OCI-LY1 (cell line): ENCODE measurements at regions not wholly inside any gene's neighbourhood (a gene's known extent, or its start where the extent isn't known, plus 50 kb on each side); places are given as distances from the start of the nearest gene placed in this dataset.

Experiments used
- EZH2 ChIP-seq: fragments of 200-600 bp; sonication (generic), shearing (Covaris generic); IDR thresholded peaks from 2 replicates; pipeline ENCODE4 v1.8.0; 2017; ENCODE audit warnings: borderline replicate concordance, mixed run types, mild to moderate bottlenecking, antibody characterized with exemption, low read length, moderate library complexity, mixed read lengths
- TF ChIP-seq, protein P1 (sequence below): fragments of 200-600 bp; sonication (generic), shearing (Covaris generic); IDR thresholded peaks from 2 replicates; pipeline ENCODE4 v1.5.1; 2017; ENCODE audit warnings: mild to moderate bottlenecking, antibody characterized with exemption, low read length, moderate library complexity, mixed read lengths

DNA sequence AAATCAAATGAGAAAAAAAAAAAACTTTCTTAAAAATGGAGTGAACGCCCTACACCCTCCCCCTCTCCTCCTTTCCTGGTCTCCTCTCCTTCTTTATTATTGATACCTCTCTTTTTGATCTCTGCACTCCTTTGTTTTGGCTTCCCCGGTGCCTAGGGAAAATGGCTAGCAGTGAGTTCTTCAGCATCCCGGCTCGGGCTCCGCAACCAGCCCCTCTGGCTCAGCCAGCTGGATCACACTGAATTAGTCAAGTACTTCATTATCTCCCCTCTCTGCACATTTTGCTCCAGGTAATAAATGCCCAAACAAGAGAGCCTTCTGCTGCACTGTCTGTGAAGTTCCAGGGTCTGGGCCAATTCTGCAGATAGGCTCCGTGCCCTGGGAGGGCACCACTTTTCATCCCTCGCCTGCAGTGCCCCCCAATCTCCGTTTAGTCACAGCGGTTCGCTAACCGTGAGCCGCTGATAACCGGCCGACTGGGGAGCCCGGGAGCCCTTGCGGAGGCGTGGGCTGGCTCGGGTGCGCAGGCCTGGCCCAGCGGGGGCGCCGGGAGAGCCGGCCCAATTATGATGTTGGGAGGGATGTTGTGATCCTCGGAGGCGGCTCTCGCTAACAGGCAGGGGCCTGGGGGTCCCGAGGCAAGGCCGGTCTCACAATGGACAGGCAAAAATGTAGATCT lies 301.9 kb downstream of the TFAP2A start:
- TF ChIP-seq, protein P1, sequence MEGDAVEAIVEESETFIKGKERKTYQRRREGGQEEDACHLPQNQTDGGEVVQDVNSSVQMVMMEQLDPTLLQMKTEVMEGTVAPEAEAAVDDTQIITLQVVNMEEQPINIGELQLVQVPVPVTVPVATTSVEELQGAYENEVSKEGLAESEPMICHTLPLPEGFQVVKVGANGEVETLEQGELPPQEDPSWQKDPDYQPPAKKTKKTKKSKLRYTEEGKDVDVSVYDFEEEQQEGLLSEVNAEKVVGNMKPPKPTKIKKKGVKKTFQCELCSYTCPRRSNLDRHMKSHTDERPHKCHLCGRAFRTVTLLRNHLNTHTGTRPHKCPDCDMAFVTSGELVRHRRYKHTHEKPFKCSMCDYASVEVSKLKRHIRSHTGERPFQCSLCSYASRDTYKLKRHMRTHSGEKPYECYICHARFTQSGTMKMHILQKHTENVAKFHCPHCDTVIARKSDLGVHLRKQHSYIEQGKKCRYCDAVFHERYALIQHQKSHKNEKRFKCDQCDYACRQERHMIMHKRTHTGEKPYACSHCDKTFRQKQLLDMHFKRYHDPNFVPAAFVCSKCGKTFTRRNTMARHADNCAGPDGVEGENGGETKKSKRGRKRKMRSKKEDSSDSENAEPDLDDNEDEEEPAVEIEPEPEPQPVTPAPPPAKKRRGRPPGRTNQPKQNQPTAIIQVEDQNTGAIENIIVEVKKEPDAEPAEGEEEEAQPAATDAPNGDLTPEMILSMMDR = no peak
- TF ChIP-seq EZH2 = no peak
